ENCODE measurements at regions not wholly inside any gene's neighbourhood (a gene's known extent, or its start where the extent isn't known, plus 50 kb on each side); places are given as distances from the start of the nearest gene placed in this dataset.

DNA sequence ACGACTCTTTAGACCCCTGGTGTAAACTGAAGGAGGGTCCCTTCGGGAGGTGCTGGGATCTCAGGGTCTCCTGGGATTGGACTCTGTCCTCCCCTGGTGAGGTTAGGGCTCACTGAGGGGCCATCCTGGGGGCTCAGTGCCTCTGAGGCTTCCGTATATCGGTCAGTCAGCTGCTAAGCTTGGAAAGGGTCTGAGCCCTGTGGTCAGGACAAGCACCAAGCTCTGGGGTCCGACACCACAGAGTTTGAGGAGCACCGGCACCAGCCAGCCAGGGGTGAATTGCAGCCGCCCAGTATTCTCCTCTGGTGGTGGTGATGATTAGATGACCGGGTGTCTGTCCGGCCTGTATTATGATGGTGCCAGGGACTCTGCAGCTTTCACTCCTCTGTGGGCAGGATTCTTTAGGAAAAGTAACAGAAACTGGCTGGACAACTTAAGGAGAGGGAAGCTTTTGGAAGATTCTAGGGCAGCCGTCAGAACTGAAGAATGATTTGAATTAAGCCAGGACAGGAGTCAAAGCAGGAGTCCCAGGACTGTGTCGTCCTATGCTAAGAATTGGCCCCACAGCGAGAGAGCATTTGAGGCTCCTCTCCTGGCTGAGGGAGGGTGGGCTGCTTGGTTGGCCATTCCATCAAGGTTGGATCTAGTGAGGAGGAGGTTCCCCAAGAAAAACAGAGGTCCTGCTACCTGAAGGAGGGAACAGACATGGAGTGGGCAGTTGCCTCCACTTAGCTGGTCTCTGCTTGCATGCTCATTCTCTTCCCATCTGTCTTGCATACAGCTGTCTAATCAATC is 158.6 kb upstream of the HS6ST1 start:
- no peak for DNase-seq (ENCODE audit: extremely low read depth in 1 of 11, low read depth in 9 of 11, low spot score in 4 of 11)

DNA sequence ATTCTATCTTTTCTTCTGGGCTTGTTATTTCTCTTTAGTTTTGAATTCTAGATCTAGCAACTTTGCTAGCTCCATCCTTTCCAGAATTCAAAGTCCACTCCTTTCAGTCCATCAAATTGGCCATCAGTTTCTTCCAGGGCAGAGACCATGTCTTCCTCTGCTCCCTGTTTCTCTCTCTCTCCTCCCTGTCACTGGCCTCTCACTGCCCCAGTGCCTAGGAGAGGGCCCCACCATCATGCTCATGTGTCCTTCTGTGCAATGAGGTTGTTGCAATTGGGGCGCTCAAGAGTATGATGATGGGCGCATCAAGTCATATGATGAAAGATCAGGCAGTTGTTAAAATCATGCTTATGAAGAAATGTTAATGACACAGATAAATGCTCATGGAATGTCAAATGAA is 159.2 kb upstream of the HS6ST1 start:
- no peak for DNase-seq (ENCODE audit: extremely low read depth in 1 of 11, low read depth in 9 of 11, low spot score in 4 of 11)

DNA sequence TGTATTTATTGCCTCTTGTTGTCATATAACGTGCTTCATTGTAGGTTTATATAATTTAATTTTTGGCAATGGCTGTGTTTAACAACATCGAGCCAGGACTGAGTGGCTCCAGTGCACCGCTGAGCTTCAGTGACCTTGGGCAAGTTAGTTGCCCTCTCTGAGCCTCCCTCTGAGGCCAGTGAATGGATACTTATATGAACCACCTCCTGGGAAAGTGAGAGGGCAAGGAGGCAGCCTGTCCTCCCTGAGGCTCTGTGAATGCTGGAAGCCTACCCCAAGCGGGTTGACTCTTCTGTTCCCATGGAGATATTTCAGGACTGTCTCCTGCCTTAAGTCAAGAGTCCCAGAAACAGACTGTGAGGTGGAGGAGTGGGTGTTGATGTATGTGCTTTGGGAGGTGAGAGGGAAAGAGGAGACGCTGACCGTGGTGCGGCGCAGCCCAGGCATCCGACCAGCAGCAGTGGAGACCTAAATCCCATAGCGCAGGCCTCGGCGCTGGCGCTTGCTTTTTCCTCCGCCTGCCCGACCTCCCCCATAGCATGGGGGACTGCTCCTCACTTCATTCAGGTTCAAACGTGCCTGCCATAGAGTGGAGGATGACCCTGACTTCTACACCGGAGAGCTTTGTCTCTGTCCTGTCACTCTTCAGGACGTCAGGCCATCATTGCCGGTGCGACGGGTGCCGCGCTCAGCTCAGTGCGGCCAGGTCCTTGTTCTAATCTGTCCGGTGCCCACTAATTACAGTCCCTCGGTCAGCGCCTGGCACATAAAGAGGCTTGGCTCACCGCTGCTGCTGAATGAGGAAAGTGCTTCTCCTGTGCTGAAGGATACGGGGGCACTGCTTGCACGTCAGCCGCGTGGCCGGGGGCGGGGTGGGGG is 167.3 kb upstream of the HS6ST1 start:
- DNase-seq (ENCODE audit: extremely low read depth in 1 of 11, low read depth in 9 of 11, low spot score in 4 of 11): no peak

DNA sequence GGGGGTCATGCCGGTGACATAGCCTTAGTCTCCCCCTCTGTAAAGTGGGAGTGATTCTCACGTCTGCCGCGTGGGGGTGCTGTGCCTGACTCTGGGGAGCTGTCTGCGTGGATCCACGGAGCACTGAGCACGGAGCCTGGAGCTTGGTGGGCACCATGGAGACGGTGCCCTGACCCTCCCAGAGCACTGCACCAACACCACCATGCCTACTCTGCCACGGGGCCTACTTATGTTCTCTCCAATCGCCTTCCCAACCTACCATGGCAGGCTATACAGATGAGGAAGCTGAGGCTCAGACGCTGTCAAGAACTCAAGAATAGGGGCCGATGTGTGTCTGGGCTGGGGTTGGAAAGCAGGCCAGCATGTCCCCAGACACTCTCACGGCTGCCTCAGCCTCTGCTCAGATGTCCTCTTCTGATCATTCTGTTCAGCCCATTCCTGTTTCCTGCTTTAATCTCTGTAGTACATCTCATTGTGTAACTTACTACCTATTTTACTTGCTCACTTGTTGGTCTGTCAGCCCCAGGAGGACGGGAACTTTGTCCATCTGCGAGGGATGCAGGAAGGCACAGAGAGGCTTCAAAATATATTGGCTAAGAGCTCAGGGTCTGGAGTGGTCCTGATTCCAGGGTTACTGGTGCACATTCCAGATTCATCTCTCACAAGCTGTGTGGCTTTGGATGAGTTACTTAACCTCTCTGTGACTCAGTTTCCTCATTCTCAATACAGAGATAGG is 168.1 kb upstream of the HS6ST1 start:
- no peak for DNase-seq (ENCODE audit: extremely low read depth in 1 of 11, low read depth in 9 of 11, low spot score in 4 of 11)

DNA sequence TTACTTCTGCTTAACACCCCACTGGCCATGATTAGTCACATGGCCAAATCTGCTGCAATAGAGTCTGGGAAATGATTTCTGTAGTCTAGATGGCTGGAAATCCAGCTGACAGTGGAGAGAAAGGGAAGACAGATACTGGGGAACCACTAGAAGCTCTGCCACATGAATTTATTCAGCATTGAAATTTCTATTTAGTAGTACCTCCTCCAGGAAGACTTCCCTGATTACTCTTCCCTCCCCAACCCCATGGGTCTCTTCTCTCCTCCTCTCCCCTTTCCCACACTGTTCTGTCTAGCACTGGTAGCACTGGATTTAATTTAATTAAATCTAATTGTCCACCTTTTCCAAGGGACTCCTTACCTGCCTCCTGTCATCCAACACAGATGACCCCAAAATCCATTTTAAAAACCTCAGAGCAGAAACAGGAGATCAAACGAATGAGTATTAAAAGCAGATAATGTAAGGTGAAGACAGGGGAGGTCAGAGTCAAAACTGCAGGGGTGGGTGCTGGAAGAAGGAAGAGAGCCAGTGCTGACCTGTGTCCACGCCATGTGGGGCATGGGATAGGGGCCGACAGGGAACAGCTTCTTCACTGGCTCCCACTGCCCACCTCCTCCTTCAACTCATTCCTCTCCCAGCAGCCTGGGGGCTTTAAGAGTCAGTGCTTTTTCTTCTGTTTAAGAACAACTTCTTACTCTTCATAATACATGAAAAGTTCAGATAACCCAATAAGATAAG is 169.2 kb upstream of the HS6ST1 start:
- DNase-seq (ENCODE audit: extremely low read depth in 1 of 11, low read depth in 9 of 11, low spot score in 4 of 11): no peak

DNA sequence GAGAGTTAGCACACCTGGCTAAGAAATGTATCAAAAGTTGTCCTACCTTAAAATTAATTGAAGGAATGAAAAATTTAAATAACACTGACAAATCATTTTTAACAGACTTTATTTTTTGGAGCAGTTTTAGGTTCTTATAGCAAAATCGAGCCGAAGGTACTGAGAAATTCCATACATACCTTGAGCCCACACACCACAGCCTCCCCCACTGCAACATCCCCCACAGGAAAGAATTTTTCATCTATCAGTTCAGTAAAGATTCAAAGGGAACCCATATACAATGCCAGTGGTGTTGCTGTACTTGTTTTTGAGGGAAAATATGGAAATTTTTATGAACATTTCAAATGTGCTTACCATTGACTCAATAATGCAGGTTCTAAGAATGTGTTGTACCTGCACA is 169.8 kb upstream of the HS6ST1 start:
- DNase-seq (ENCODE audit: extremely low read depth in 1 of 11, low read depth in 9 of 11, low spot score in 4 of 11): no peak

DNA sequence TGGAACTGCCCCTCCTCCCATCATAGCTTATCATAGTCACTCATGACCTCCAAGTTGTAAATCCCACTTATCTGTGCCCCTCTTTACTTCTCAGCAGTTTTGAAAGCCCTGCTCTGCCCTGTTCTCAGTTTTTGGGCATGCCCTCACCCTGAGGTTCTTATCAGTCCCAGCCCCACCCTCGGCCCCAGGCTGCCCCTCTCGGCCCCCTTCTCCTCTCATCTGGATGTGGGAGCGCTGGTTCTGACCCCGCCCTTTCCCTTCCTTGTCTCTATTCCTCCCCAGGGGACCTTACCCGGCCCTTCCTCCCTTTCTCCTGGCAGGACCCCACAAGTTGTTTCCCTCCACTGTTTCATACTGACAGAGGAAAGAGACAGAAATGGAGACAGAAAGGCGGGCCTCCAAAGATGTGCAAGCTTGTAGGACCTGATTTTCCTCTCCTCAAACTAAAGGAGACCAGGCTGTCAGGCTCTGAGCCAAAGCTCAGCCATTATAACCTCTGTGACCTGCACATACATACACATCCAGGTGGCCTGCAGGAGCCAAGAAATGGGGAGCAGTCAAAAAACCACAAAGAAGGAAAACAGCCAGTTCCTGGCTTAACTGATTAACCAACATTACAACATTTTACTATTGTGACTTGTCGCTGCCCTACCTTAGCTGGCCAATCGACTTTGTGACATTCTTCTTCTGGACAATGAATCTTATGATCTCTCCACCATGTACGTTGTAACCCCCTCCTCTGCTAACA is 171.0 kb upstream of the HS6ST1 start:
- DNase-seq (ENCODE audit: extremely low read depth in 1 of 11, low read depth in 9 of 11, low spot score in 4 of 11): no peak

DNA sequence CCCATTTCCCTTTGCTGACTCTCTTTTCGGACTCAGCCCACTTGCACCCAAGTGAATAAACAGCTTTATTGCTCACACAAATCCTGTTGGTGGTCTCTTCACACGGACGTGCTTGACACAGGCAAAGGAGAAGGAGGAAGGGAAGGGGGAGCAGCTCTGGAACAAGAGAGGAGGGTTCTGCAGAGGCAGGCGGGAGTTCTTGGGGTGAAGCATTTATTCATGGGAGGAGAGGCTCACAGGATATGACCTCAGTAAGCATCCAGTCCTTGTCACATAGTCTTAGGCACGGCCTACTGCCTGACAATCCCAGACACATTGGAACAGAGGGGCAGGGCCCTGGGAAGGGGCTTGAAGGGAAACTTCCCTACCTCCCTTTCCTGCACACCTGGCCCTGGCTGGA is 171.7 kb upstream of the HS6ST1 start:
- DNase-seq (ENCODE audit: extremely low read depth in 1 of 11, low read depth in 9 of 11, low spot score in 4 of 11): no peak

DNA sequence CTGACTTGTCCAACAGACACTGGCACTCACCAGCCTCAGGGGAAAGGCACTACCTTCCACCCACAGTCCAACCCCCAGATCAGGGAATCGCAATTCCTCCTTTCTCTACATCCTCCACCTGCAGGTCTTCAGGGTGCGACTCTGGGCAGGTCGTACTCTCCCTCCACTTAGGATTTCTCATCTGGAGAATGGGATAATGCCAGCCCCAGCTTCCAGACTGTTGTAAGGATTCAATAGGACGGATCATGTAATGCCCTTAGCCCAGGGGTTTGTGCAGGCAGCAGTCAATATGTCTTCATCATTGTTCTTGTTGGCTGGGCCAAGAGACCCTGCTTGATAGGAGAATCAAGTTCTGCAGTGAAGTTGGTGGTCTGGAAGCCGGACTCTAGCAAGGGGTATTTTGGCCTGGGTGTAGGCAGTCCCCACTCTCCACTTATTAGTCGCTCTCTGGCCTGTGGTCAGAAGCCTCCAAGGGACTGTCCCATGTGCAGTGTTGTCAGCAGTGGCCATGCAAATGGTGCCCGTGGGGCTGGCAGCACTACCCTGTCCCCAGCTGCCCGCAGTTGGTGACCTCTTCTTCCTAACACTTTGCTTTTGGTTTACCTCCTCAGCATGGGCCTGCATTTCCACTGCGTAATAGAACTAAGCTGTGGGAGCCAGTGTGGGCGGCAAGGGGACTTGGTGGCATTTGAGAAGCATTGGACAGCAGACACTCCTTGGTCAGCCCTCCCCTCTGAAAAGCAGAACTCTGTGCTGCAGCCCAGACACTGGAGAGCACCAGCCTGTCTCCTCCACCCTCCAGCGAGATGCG is 172.4 kb upstream of the HS6ST1 start:
- DNase-seq (ENCODE audit: extremely low read depth in 1 of 11, low read depth in 9 of 11, low spot score in 4 of 11): no peak

DNA sequence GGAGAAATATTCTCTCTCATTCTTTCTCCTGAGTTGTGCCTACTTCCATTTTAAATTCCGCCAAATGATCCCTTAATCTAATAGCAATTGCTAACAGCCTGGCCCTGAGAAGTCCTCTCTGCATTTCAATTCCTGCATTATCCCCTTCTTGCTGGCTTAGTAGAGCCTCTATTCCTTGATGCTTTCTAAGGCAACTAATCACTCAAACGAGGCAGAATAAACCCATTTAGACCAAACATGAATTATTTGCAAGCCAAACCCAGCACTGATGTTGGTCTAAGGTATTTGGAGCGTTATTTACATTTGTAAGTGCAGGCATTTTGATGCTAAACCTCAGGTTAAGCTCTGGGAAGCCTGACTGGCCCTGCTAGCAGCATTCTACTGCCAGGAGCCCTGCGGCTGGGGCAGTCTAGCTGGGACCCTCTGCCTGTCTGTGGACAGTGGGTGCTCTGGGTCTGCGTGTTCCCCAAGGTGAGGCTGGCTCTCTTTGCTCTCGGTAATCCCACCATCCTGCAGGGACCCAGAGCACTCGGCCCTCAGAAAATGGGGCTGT is 173.1 kb upstream of the HS6ST1 start:
- no peak for DNase-seq (ENCODE audit: extremely low read depth in 1 of 11, low read depth in 9 of 11, low spot score in 4 of 11)

DNA sequence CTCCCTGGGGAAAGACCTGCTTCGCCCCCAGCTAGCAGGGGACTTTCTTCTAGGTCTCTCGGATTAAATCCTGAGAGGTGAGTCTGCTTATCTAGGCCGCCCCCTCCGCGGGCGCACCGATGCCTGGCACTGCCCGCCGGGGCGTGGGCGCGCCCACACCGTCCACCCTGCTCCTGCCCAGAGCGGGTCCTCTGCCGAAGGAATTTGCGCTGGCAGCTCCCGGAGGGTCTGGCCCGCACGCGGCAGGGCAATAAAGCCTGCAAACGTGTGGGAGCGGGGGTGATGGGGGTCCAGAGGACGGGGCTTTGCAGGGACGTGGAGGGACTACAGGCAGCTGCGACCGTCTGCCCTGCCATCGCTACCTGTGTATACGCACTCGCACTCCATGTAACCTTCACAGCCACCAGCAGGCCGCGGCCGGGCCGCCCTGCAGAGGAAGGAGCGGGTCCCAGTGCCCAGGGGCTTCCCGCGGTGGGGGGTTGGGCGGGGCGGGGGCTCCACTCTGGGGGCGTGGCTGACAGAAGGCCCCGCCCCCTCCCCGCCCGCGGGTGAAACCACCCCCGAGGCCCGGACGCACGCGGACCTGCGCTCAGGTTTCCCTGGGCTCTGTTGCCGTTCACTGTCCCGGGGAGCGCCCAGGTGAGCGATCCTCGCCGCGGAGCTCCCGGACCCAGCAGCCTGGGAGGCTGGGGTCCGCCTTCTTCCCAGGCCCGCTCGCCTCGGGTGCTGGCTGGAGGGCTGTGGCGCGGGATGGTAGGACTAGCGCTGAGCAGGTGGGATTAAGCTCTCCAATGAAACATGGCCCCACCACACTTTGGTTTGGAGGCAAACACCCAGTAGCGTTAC is 174.5 kb upstream of the HS6ST1 start:
- no peak for DNase-seq (ENCODE audit: extremely low read depth in 1 of 11, low read depth in 9 of 11, low spot score in 4 of 11)

DNA sequence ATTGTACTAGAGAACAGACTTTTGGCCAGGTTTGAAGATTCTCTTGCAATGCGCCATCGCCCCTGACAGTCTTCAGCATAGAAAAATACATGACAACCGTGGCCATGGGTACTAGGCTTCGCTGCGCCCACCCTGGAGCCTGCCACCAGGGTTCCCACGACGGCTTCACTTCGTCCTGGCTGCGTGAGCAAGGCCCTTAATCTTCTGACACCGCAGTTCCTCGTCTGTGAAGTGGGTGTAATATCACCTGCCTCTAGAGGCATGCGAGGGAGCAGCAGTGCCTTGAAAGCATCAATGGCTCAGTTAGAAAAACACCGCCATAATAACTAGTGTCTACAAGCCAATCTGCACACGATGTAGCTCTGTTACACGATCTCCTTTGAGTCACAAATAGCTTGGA is 175.2 kb upstream of the HS6ST1 start:
- DNase-seq (ENCODE audit: extremely low read depth in 1 of 11, low read depth in 9 of 11, low spot score in 4 of 11): no peak

DNA sequence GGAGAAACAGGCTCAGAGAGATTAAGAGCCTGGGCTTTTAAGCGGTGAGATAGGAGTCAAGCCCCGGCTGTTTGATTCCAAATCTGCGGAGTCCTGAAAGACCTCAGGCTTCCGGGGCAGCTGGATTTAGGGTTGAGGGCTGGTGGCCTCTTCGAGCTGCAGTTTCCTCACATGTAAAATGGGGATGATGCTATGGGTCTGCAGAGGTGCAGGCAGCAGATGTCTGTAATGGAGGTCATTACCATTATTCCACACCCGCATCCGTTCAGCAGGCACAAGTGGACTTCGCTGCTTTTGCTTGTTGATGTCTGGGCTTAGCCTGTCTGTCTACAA is 175.6 kb upstream of the HS6ST1 start:
- DNase-seq (ENCODE audit: extremely low read depth in 1 of 11, low read depth in 9 of 11, low spot score in 4 of 11): no peak

DNA sequence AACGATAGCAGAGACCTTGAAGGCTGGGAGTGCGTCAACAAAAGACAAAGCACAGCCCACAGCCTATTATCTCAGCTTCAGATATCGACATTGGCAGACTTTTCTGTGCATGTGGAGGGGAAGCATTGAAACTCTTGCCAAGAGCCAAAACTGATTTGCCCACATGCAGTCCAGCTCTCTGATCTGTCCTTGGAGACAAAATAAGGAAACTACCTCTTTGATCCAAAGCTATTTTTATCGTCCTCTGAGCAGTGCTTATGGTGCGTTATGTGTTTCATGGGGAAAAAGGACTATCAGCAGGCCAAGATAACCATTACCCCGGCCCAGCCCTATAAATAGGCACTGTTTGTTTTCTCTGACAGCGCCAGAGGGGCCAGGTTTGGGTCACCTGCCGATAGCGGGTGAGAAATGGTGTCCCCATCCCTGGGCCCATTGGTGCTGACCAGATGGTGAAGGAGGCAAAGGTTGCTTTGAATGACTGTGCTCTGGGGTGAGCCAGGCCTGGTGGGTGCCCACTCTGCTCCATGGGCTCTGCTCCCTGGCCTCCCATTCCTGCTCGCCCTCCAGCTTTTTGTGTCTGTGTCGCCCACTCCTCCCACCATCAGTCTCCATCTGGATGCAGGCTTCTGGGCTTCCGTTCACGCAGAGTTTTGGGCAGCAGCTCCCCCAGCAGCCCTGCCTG is 176.1 kb upstream of the HS6ST1 start:
- DNase-seq (ENCODE audit: extremely low read depth in 1 of 11, low read depth in 9 of 11, low spot score in 4 of 11): no peak

DNA sequence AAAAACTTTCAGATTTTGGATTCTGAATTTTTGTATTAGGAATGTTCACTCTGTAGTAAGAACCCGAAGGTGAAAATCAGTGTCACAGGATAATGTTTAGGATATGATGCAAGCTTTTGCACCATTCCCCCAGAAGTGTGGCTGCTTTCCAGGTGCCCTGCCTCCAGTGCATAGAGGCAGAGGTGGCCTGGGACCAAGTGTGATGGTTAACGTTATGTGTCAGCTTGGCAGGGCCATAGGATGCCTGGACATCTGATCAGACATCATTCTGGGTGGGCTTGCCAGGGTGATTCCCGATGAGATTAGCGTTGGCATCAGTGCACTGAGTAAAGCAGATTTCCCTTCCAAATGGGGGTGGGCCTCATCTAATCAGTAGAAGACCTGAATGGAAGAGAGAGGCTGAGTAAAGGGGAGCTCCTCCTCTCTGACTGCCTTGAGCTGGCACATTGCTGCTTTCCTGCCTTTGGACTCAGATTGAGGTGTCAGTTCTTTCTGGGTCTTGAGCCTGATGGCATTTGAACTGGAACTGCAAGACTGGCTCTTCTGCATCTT is 177.4 kb upstream of the HS6ST1 start:
- no peak for DNase-seq (ENCODE audit: extremely low read depth in 1 of 11, low read depth in 9 of 11, low spot score in 4 of 11)

DNA sequence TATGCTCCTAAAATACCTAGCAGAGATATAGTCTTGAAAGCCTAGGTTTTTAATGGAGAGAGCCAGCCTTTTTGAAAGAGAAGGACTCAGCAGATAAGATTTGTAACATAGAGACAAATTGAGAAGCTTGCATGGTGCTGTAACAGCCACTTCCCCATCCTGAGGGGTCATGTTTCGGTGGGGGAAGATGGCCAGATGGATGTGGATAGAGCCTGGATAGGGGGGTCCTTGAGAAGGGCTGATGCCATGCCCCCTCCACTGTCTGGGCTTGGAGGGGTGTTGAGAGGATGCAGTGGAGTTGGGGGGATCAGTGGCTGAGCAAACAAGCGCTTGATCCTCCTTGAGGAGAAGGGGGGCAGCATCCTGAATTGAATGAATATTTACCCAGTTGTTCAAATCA is 178.0 kb upstream of the HS6ST1 start:
- DNase-seq (ENCODE audit: extremely low read depth in 1 of 11, low read depth in 9 of 11, low spot score in 4 of 11): no peak
